CD14-positive monocyte (primary cell): ENCODE measurements at regions not wholly inside any gene's neighbourhood (a gene's known extent, or its start where the extent isn't known, plus 50 kb on each side); places are given as distances from the start of the nearest gene placed in this dataset.

Source experiments
- DNase-seq, 3 donors: peaks; one replicate each; pipeline ENCODE4 v3.0.0-alpha.2; 2011 to 2022
- H2AFZ ChIP-seq: 2 replicates; pipeline ENCODE4 v1.6.0; 2012; ENCODE audit warnings: mild to moderate bottlenecking, low read depth, low read length, inconsistent platforms; ENCODE audit not compliant: insufficient read depth, poor library complexity, severe bottlenecking
- H3K27ac ChIP-seq, 2 donors: 1 replicate in 1 of 2; 2 replicates in 1 of 2; pipeline ENCODE4 v1.5.1; 2012 to 2013; ENCODE audit warnings: low read length in 2 of 2, control low read depth in 1 of 2, inconsistent platforms in 1 of 2, low read depth in 1 of 2, mild to moderate bottlenecking in 1 of 2
- H3K27me3 ChIP-seq, 2 donors: one replicate each; pipeline versions ENCODE4 v1.6.0 to v1.6.1; 2011 to 2013; ENCODE audit warnings: low read length in 2 of 2; ENCODE audit not compliant: control insufficient read depth in 2 of 2, insufficient read depth in 2 of 2
- H3K36me3 ChIP-seq, 2 donors: replicated peaks in 1 of 2; 1 replicate in 1 of 2; 2 replicates in 1 of 2; pipeline versions ENCODE4 v1.5.1 to v1.6.1; 2012 to 2013; ENCODE audit warnings: low read length in 2 of 2, control low read depth in 1 of 2, inconsistent platforms in 1 of 2, mild to moderate bottlenecking in 1 of 2; ENCODE audit not compliant: insufficient read depth in 2 of 2, control insufficient read depth in 1 of 2
- H3K4me1 ChIP-seq, 2 donors: 1 replicate in 1 of 2; 2 replicates in 1 of 2; pipeline versions ENCODE4 v1.5.1 to v1.6.1; 2012 to 2013; ENCODE audit warnings: low read length in 2 of 2, control low read depth in 1 of 2, inconsistent platforms in 1 of 2, mild to moderate bottlenecking in 1 of 2, moderate library complexity in 1 of 2; ENCODE audit not compliant: insufficient read depth in 2 of 2, control insufficient read depth in 1 of 2
- H3K4me2 ChIP-seq: replicated peaks from 2 replicates; pipeline ENCODE3; 2012; ENCODE audit warnings: low read length, moderate library complexity, mild to moderate bottlenecking; ENCODE audit not compliant: poor library complexity, severe bottlenecking; ENCODE audit errors: extremely low read depth
- H3K4me3 ChIP-seq, 3 experiments: fragments of 200-600 bp in 1 of 3; sonication (generic) in 1 of 3; replicated peaks in 1 of 3; 1 replicate in 2 of 3; 2 replicates in 1 of 3; pipeline ENCODE4 v1.5.1; 2011 to 2013; ENCODE audit warnings: low read length in 3 of 3, mild to moderate bottlenecking in 3 of 3, control low read depth in 2 of 3, low read depth in 2 of 3, inconsistent platforms in 1 of 3, moderate library complexity in 1 of 3
- H3K79me2 ChIP-seq: 2 replicates; pipeline ENCODE4 v1.6.0; 2012; ENCODE audit warnings: mild to moderate bottlenecking, control low read depth, inconsistent platforms, low read length, moderate library complexity; ENCODE audit not compliant: insufficient read depth
- H3K9ac ChIP-seq: 2 replicates; pipeline ENCODE4 v1.6.0; 2017; ENCODE audit warnings: low read length, mild to moderate bottlenecking; ENCODE audit not compliant: insufficient read depth, poor library complexity, severe bottlenecking
- H3K9me3 ChIP-seq, 2 donors: replicated peaks in 1 of 2; 1 replicate in 1 of 2; 2 replicates in 1 of 2; pipeline versions ENCODE4 v1.5.1 to v1.6.1; 2012 to 2013; ENCODE audit warnings: low read length in 2 of 2, control low read depth in 1 of 2; ENCODE audit not compliant: control insufficient read depth in 1 of 2, insufficient read depth in 1 of 2
- H4K20me1 ChIP-seq: 2 replicates; pipeline ENCODE4 v1.6.0; 2012; ENCODE audit warnings: mild to moderate bottlenecking, low read length, control low read depth, moderate library complexity; ENCODE audit not compliant: insufficient read depth
- H3K27ac Mint-ChIP-seq, 7 donors: one replicate each; pipeline ENCODE4 v1.8.0; 2020; ENCODE audit warnings: mild to moderate bottlenecking in 7 of 7, mixed read lengths in 7 of 7, moderate library complexity in 6 of 7, inconsistent platforms in 2 of 7
- H3K27me3 Mint-ChIP-seq, 3 donors: one replicate each; pipeline ENCODE4 v1.8.0; 2021 to 2022; ENCODE audit warnings: low read depth in 3 of 3, mild to moderate bottlenecking in 3 of 3, mixed read lengths in 3 of 3, moderate library complexity in 3 of 3, inconsistent platforms in 1 of 3
- H3K36me3 Mint-ChIP-seq, 2 donors: one replicate each; pipeline ENCODE4 v1.8.0; 2020; ENCODE audit warnings: mixed read lengths in 2 of 2, inconsistent platforms in 1 of 2, mild to moderate bottlenecking in 1 of 2
- H3K4me1 Mint-ChIP-seq: one replicate; pipeline ENCODE4 v1.8.0; 2020; ENCODE audit warnings: mild to moderate bottlenecking, mixed read lengths
- H3K4me3 Mint-ChIP-seq, 2 donors: one replicate each; pipeline ENCODE4 v1.8.0; 2020; ENCODE audit warnings: mild to moderate bottlenecking in 2 of 2, mixed read lengths in 2 of 2, moderate library complexity in 1 of 2
- H3K9me3 Mint-ChIP-seq, 7 donors: one replicate each; pipeline ENCODE4 v1.8.0; 2020 to 2022; ENCODE audit warnings: mixed read lengths in 7 of 7, mild to moderate bottlenecking in 6 of 7, moderate library complexity in 6 of 7, inconsistent platforms in 2 of 7
- WGBS: methylation state at CpG from one replicate; pipeline ENCODE4 v1.1.5; 2013; ENCODE audit warnings: missing lambda C conversion rate; ENCODE audit not compliant: insufficient coverage; 5-methylcytosine and 5-hydroxymethylcytosine counted together
- intact Hi-C, 2 donors: fragments of 100-400 bp; cut with micrococcal nuclease; formaldehyde crosslinking; loops; one replicate each; pipeline versions ENCODE4 v1.15.0 to v1.15.1; 2023
- TF ChIP-seq, protein P1 (sequence below): fragments of 200-600 bp; IDR thresholded peaks from one replicate; pipeline ENCODE4 v1.8.0; 2022; ENCODE audit warnings: antibody characterized with exemption, mild to moderate bottlenecking

DNA sequence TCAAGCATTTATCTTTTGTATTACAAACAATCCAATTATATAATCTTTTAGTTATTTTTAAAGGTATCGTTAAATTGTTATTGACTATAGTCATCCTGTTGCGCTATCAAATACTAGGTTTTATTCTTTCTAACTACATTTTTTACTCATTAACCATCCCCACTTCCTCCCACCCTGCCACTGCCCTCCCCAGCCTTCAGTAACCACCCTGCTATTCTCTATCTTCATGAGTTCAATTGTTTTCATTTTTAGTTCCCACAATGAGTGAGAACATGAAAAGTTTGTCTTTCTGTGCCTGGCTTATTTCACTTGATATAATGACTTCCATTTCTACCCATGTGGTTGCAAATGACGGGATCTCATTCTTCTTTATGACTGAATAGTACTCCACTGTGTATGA lies 94.1 kb upstream of the MYOCD start:
- no peak overlapping the region for H3K9ac ChIP-seq
- peaks cover 0 to 5% (median 2%) of the 10 kb centered on the region in 3 donors for H3K27me3 Mint-ChIP-seq
- peaks cover 0 to 7% (median under 1%) of the 10 kb centered on the region in 7 donors for H3K9me3 Mint-ChIP-seq
- no peak overlapping the region for H2AFZ ChIP-seq
- H4K20me1 ChIP-seq = no peaks in the 10 kb centered on the region
- no peaks in the 10 kb centered on the region for H3K27me3 ChIP-seq
- H3K4me1 Mint-ChIP-seq = no peaks in the 10 kb centered on the region
- no peak overlapping the region for H3K4me3 Mint-ChIP-seq
- no peak for DNase-seq
- H3K9me3 ChIP-seq = no peaks in the 10 kb centered on the region
- H3K36me3 ChIP-seq = no peaks in the 10 kb centered on the region
- intact Hi-C loops = no loop called here
- no peak overlapping the region for H3K4me2 ChIP-seq
- 100% methylated on average over 1 of the region's 3 CpGs for WGBS
- TF ChIP-seq, protein P1, sequence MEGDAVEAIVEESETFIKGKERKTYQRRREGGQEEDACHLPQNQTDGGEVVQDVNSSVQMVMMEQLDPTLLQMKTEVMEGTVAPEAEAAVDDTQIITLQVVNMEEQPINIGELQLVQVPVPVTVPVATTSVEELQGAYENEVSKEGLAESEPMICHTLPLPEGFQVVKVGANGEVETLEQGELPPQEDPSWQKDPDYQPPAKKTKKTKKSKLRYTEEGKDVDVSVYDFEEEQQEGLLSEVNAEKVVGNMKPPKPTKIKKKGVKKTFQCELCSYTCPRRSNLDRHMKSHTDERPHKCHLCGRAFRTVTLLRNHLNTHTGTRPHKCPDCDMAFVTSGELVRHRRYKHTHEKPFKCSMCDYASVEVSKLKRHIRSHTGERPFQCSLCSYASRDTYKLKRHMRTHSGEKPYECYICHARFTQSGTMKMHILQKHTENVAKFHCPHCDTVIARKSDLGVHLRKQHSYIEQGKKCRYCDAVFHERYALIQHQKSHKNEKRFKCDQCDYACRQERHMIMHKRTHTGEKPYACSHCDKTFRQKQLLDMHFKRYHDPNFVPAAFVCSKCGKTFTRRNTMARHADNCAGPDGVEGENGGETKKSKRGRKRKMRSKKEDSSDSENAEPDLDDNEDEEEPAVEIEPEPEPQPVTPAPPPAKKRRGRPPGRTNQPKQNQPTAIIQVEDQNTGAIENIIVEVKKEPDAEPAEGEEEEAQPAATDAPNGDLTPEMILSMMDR = no peak
- H3K27ac ChIP-seq = no peak overlapping the region
- no peak overlapping the region for H3K4me3 ChIP-seq
- H3K36me3 Mint-ChIP-seq = no peaks in the 10 kb centered on the region
- no peaks in the 10 kb centered on the region for H3K79me2 ChIP-seq
- H3K27ac Mint-ChIP-seq = no peak overlapping the region
- H3K4me1 ChIP-seq = no peaks in the 10 kb centered on the region

DNA sequence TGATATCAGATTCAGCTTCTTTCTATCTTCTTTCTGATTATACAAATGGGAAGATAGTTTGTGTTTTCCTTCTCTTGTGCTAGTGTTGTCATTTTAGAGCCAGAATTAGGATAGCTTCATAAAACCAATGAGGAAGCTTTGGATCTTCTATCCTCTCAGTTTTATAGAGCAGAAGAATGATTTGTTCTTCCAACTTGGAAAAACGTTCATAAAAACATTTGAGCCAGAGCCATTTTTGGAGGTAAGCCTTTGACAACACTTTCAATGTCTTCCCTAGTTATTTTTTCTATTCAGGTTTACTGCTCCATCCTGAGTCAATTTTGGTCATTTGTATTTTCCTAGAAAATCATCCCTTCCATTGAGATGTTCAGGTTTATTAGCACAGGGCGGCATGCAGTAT lies 91.2 kb upstream of the MYOCD start:
- WGBS = no CpG with 5 or more reads among the region's 2 CpGs
- Mint-ChIP-seq H3K4me3 (no peak overlapping the region), H3K27ac (no peak overlapping the region), H3K9me3 (peaks cover 0 to 14% (median 4%) of the 10 kb centered on the region in 7 donors), H3K27me3 (peaks cover 0 to 3% (median 0%) of the 10 kb centered on the region in 3 donors), H3K4me1 (no peaks in the 10 kb centered on the region), H3K36me3 (no peaks in the 10 kb centered on the region)
- H2AFZ ChIP-seq = no peak overlapping the region
- H3K79me2 ChIP-seq = no peaks in the 10 kb centered on the region
- no peak overlapping the region for H3K9ac ChIP-seq
- H3K36me3 ChIP-seq = no peaks in the 10 kb centered on the region
- no peaks in the 10 kb centered on the region for H3K4me1 ChIP-seq
- no peaks in the 10 kb centered on the region for H4K20me1 ChIP-seq
- no peak overlapping the region for H3K4me2 ChIP-seq
- H3K27me3 ChIP-seq = no peaks in the 10 kb centered on the region
- H3K9me3 ChIP-seq = peaks cover 0 to 9% of the 10 kb centered on the region in 2 donors
- no peak for DNase-seq
- intact Hi-C loops = no loop called here
- H3K27ac ChIP-seq = no peak overlapping the region
- TF ChIP-seq, protein P1 = no peak
- no peak overlapping the region for H3K4me3 ChIP-seq
